Stimulated activated CD8-positive, alpha-beta memory T cell treated with anti-CD3 and anti-CD28 coated beads, Interleukin-7, amount 100 ng/mL, for 4 hours (primary cell): ENCODE measurements at regions not wholly inside any gene's neighbourhood (a gene's known extent, or its start where the extent isn't known, plus 50 kb on each side); places are given as distances from the start of the nearest gene placed in this dataset.

ENCODE experiments used
- DNase-seq, 2 donors: peaks; one replicate each; pipeline ENCODE4 v3.0.0-alpha.2; 2020; ENCODE audit warnings: low read depth in 2 of 2

DNA sequence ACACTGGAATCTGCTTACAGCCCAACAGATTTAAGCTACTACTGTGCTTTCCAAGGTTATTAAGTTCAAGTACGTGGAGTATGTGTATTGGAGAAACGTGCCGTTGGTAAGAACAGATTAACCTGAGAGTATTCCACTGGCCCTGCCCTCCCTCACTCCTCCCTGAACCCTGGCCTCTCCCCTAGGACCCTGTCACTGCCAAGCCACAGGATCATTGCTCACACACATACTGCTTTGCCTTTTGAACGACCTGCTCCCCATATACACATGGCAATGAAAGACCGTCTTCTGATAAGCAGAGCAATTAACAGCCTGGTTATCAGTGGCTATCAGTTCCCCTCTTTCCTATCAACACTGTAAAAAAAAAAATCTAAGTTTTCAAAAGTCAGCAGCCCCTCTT, 458.9 kb upstream of the DYNLRB2 start:
- DNase-seq: no peak

DNA sequence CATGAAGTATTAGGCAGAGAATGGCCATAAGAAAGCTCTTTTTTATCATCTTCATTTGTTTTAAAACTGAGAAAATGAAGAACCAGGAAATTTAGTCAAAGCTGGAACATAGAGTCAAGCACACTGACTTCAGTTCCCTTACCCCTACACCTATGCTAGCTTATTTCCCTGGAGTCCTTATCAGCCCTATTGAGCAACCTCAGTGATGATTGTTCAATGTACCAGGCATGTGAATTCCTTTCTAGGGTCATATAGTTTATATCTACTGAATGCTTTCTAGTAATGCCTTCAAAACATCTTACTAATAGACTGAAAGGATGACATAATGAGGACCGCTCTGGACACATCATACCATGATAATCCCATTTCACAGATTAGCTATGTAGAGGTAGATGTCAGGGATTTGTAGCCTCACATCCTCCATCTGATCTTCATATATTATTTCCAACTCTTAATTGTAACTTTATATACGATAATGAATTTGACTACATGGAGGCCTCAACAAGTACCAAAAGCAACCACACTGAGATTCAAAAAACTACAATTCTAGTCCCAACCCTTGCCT, 460.4 kb upstream of the DYNLRB2 start:
- no peak for DNase-seq

DNA sequence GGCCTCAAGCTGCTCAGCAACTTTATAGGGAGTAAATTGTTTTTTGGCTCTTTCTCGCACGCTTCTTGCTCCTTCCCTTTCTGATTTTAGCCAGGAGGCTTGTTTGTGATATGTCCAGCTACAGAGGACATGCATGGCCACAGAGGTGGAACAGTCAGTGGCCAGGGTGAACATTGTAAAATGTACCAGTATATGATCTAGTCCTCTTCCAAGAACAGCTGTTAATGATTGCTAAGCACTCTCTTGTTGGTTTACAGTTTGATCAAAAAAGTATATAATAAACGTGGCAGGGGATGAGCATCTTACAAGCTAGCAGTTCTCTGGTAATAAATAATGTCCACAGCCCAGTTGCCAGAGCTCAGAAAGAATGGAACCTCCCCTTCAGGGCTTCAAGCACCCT, 461.7 kb upstream of the DYNLRB2 start:
- no peak for DNase-seq

DNA sequence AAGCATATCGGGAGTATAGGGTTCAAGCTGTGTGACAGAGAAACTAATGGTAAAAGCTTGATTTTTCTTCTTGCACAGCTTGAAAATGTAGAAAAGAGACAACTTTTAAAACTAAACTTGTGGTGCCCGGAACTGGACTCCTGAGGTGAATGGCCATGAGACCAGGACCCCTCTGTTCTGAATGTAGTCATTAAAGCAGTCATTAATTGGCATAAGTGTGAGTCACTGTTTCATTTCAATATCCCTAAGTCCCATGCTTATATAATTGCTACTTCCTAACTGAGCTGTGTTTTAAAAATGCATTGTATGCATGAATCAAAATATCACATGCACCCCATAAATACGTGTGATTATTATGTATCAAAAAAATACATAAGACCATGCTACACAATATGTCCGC, 463.1 kb upstream of the DYNLRB2 start:
- no peak for DNase-seq

DNA sequence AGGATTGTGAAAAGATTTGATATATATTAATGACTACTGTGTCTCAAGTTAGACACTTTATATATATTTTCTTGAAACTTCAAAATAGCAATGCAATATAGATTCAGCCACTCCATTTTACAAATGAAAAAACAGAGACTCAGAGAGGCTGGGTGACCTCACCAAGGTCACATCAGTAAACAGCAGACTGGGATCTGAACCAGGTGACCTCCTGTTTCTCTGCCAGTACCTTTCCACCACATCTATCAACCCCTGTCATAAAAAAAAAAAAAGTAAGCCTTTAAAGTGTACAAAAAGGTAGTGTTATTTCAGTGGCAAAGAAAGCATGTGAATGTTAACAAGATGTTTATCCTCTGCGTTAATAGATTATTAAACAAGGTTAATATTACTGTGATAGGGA, 466.5 kb upstream of the DYNLRB2 start:
- DNase-seq: no peak

DNA sequence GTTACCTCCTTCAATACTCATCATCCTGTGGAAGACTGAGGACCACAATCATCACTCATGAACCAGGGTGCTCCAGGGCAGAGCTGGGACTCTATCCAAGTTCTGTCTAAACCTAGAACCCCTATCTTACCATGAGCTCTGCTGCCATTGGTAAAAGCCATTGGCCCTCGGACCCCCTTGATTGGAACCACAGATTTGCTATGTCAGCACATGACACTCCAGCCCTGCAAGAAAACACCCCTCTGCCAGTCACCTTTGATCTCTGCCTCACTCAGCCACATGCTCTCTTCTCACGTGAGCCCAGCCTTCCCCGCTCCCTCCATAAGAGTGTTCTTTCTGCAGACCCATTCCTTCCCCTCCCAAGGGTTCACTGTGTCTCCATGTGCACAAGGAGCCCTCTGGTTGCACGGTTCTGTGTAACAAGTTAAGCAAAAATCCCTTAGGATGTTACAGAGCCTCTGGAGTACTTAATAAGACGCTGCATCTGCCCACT, 468.8 kb upstream of the DYNLRB2 start:
- DNase-seq: no peak

GRCh38 chr16:80066805-80067580, 466.5 kb upstream of the MAF start:
- no peak for DNase-seq

DNA sequence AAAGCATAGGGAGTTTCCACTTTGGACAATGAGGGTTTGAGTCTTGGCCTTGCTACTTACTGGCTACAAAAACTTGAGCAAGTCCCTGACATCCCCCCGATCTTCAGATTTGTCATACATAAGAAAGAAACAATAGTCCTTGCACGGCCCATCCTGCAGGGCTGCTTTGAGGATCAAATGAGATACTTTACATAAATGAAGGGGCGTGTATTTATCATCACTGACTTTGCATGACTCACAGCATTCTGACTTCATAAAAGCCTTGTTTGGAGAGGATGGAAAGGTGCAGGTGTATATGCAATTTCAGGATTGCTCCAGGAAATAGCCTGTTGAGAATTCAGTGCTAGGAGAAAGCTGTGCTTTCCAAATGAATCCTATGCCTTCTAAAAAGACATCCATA, 465.0 kb upstream of the MAF start:
- no peak for DNase-seq

GRCh38 chr16:80063713-80064069, 463.2 kb upstream of the MAF start:
- no peak for DNase-seq

DNA sequence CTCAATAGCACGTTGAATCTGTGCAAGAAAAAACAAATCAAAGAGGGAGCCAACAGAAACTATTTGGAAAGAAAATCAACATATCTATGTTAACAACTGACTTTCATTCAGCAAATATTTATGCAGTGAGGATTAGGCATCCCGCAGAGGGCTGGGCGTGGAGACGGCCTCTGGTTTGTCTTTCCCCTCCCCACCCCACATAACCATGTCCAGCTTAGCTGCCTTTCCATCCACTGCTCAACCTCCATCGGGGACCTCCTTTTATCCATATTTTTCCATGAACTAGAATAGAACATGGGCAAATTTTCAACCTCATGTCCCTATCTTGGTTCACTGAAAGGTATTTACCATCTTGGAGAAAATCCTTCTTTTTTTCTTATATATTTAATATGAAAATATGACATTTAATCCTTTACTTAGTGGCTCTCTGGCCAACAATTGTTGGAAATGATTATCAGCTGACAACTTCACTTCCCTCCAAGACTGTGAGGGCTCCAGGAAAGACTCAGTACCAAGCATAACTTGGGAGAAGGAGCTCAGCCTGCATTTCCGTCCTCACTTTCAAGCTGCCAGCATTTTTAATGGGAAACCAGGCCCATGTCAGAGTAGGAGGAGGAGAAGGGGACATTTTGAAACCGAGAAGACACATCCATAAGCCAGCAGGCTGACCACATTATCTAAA, 462.6 kb upstream of the MAF start:
- no peak for DNase-seq

DNA sequence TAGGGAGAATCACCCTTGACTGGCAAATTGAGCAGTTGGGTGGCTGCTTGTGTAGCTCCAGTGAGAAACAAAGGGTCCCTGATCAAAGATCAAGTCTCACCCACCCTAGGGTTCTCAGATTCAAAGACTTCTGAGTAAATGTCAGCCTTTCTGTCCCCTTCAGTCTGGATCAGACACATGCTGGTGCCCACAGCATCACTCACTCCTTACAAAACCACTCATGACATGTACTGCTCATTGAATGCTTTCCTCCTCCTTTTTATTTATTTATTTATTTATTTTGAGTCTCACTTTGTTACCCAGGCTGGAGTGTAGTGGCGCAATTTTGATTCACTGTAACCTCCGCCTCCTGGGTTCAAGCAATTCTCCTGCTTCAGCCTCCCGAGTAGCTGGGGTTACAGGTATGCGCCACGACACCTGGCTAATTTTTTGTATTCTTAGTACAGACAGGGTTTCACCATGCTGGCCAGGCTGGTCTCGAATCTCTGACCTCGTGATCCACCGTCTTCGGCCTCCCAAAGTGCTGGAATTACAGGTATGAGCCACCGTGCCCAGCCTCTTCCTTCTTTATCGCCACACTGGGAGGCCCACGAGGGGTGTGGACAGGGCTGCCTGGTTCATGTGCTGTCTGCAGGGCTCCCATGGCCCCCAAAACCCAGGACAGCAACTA, 462.0 kb upstream of the MAF start:
- DNase-seq: no peak

DNA sequence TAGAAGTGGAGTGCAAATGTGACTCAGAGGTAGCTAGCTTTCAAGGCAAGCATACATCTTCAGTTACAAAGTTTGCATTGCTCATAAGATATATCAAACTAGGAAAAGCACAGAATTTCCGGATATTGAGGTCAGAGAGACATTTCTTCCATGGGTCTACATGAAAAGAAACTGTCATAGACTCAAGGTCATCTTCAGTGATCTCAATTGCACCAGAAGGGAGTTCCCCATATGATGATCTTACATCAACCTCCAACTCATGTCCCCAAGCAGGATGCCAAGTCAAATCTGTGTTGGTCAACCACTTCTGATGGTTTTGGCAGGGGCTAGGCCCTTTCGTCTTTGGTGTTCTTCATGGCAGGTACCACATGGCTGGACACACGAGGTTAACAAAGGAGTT, 459.9 kb upstream of the MAF start:
- DNase-seq: no peak

GRCh38 chr16:80059836-80060235, 459.3 kb upstream of the MAF start:
- DNase-seq: no peak

DNA sequence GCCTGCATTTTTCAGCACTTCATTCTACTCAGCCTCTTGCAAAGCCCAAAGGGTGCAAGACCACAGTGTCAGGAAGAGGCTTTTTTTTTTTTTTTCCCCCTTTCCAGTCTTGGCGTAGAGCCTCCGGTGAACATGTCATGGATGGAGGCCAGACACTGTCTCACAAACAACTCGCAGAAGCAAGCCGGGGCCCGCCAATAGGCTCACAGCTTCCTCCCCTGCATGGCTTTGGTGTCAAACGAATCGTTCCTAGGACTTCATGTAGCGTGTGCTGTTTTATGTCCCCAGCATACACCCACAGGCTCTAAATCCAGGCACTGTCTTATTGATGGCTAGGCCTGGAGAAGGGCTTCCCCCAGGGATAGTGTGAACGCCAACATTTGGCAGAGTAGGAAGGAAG, 457.7 kb upstream of the MAF start:
- no peak for DNase-seq

DNA sequence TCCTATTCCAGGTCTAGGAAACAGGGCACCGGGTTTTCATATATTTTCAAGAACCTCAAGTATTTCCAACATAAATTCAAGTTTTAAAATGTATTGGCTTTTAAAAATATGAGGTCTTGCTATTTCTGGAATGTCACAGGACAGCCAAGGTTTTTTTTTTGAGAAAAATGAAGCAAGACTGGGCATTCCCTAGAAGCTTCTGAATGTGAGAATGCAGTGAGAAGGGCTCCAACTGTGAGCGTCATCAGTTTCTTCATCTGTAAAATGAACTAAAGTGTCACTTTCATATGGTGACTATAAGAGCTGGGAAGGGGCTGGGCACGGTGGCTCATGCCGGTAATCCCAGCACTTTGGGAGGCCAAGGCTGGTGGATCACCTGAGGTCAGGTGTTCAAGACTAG, 455.8 kb upstream of the MAF start:
- DNase-seq: no peak

DNA sequence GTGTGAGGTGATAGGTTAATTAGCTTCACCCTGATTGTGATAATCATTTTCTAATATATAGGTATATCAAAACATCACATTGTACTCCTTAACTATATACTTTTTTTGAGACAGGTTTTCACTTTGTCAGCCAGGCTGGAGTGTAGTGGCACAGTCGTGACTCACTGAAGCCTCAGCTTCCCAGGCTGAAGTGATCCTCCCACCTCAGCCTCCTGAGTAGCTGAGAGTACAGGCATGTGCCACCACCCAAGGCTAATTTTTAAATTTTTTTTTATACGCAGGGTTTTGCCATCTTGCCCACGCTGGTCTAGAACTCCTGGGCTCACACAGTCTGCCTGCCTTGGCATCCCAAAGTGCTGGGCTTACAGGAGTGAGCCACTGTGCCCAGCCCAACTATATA, 455.3 kb upstream of the MAF start:
- DNase-seq: no peak

- DNase-seq: no peak
Measured at GRCh38 chr16:80054647-80055046, 454.1 kb upstream of the MAF start.

GRCh38 chr16:80051040-80051439, 450.5 kb upstream of the MAF start:
- no peak for DNase-seq

DNA sequence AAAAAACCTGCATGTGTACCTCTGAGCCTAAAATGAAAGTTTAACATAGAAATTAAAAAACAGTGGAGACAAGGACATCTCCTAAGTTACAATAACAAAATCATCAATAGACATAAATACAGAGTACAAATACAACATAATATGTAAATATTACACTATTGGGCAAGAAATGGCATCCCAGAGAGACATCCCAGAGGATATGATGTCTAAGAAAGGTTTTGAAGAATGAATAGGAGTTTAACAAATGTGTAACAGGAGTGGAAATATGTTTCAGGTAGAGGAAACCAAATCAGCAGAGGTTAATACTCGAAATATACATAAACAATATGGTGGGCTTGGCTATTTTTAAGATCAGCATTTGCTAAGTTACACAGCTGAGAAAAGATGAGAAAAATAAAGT, 447.7 kb upstream of the MAF start:
- no peak for DNase-seq

- DNase-seq: no peak
Measured at GRCh38 chr16:80047842-80048241, 447.3 kb upstream of the MAF start.

- DNase-seq: no peak
Measured at GRCh38 chr16:80046848-80047247, 446.3 kb upstream of the MAF start.

DNA sequence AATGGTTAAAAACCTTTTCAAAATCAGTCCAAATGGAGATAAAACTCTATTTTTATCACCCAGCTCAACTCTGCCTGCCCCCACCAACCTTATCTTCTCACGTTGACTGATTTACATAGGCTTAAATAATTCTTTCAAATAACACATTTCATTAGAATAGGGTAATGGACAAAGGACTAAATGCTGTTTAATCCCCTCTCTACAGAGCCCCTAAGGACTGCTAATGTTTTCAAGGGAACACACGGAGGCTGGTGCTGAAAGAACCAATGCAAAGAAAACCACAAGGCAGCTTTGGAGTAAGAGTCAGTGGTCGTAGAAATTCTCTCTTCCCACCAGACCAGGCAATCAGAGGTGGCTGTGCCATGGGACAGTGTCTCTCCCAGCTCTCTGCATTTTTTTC, 445.7 kb upstream of the MAF start:
- DNase-seq: no peak

- no peak for DNase-seq
Measured at GRCh38 chr16:80045861-80046260, 445.3 kb upstream of the MAF start.
